ENCODE measurements at regions not wholly inside any gene's neighbourhood (a gene's known extent, or its start where the extent isn't known, plus 50 kb on each side); places are given as distances from the start of the nearest gene placed in this dataset.

DNA sequence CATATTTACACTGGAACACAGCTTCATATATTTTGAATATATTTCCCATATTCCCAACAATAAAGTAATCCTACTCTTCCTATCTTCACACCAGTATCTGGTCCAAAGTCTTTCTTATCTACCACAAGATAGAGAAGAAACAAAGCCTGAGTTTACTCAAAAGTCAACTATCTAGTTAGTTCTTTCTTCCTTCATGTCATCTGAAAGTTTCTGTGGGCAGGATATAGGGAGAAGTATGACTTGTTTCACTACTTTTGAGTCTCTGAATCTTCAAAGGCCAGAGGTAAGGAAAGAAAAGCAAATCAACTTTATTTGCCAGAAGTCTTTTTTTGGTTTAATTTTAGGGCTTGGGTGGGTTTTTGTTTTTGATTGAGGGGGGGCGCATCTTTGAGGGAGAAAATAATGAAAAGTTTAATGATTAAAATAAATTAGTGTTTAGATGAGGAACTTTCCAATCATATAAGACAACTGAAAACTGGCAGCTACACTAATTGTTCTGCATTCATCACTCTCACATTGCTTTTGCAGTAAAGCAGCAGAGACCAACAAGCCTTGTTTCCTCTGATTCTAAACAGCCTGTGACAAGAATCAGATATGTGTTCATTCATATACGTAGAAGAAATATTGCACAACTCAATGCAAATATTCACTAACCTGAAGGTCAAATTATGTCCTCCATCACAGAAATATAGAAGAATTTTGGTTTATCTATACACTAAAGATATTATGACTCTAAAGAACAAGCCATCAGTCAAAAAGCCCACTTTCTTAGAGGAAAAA, 421.4 kb downstream of the SHQ1 start:
- peak in 1 of 3 donors; percentile 27 for DNase-seq

DNA sequence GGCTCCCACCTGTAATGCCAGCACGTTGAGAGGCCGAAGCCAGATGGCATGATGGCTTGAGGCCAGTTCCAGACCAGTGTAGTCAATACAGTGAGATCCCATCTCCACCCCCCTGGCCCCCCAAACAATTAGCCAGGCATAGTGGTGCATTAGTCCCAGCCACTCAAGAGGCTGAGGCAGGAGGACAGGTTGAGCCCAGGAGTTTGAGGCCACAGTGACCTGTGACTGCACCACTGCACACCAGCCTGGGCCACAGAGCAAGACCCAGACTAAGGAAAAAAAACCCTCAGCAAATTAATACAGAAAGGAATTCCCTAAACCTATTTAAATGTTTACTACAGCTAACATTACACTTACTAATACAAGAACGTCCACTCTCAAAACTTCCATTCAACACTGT, 424.6 kb downstream of the SHQ1 start:
- DNase-seq, result no peak

DNA sequence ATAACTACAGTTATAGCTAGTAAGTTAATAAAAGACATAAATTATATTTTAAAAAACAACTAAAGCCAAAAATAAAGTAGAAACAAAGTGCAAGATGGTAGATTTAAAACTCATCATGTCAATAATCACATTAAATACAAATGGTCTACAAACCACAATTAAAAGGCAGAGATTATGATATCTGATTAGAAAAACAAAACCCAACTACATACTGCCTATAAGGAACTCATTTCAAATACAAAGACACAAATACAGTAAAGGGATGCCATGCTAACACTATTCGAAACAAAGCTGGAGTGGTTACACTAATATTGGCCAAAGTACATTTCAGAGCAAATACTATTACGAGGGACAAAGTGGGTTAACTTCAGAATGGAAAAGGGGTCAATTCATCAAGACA, 426.5 kb downstream of the SHQ1 start:
- no peak for DNase-seq

DNA sequence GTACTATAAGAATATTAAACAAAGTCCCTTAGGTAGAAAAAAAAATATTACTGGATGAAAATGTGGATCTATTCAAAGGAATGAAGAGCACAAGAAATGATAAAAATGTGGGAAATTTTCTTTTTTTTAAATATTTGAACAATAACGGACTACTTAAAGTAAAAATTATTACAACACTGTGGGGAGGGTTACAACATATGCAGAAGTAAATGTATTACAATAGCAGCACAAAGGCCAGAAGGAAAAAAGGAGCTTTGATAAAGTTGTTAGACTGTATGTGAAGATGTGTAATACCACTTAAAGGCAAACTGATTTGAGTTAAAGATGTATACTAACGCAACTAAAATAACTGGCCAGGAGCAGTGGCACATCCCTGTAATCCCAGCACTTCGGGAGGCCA, 427.1 kb downstream of the SHQ1 start:
- peak in 2 of 3 donors; percentile 44 to 47 for DNase-seq

DNA sequence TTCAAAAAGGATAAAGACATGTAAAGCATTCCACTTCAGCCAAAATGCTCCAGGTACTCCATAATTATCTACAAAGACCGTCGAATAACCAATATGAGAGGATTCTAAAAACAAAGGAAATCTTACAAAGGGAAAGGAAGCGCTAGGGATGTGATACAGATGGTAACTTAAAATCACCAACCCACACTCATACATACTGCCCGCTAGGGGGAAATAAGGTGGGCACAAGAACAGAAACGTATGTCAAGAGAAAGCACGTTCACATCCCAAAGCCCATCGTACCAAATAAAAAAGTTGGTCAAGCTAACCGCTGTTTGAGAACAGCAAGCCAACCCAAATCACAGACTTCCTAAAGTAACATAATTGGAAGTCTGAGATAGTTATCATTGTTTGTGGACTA, 429.4 kb downstream of the SHQ1 start:
- no peak for DNase-seq

DNA sequence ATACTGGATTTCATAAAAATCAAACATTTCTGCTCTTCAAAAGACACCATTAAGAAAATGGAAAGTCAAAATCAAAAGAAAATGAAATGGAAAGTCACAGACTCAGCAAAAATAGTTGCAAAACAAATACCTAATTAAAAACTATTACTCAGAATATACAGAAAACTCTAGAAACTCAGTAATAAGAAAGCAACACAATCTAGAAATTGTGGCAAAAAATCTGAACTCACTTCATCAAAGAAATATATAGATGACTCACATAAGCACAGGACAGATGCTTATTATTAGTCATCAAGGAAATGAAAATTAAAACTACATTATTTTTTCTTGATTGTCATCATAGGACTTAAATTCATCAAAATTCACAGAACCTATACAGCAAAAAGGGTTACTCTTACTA, 430.0 kb downstream of the SHQ1 start:
- peak; percentile 13 to 78 (median 78) for DNase-seq

DNA sequence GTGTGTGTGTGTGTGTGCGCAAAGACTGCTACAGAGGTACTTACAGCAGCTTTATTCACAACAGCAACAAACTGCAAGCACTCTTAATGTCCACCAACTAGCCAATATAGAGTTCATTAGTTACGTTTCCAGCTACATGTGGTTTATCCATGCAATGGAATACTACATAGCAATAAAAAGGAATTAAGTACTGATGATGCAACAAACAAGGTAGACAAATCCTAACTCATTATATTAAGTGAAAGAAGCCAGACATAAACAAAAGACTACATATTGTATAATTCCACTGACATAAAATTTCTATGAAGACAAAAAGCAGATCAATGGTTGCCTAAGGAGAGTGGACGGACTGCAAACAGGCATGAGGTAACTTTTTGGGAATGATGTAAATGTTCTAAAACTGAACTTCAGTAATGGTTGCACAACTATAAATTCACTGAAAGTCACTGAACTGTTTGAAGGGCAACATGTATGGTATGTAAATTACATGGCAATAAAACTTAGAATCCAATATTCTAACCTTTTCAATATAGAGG, 433.7 kb downstream of the SHQ1 start:
- DNase-seq, result peak in 1 of 3 donors; percentile 32

DNA sequence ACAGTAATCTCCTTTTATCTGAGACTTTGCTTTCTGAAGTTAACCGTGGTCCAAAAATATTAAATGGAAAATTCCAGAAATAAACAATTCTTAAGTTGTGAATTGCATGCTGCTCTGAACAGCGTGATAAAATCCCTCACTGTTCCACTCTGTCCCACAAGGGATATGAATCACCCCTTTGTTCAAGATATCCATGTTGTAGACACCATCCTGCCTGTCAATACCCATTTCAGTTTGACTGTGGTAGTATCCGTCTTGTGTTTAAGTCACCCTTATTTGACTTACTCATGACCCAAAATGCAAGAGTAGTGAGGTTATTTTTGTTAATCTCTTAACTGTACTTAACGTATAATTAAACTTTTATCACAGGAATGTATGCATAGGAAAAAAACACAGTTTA, 435.0 kb downstream of the SHQ1 start:
- peak in 2 of 3 donors; percentile 17 to 45 for DNase-seq

DNA sequence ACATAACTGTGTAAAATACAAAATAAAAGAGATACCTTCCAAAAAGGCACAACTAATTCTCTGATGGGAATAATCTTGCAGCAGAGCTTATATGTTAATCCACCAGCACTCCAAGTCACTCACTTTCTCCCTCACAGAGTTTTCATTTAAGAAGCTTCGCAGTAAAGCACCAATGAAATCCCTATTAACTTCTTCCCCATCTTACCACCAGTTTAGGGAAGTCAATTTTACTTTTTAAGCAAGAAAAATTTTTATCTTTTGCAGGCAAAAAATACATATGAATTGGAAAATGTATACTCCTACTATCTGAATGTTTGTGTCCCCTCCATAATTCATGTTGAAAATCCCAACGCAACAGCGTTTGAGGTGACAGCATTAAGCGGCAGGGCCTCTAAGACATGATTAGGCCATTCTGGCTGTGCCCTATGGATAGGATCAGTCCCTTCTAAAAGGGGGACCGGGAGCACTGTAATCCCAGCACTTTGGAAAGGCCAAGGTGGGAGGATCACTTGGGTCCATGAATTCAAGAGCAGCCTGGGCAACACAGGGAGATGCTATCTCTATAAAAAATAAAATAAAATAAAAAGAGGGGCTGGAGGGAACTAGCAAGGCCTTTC, 435.8 kb downstream of the SHQ1 start:
- peak in 2 of 3 donors; percentile 16 to 43 for DNase-seq

DNA sequence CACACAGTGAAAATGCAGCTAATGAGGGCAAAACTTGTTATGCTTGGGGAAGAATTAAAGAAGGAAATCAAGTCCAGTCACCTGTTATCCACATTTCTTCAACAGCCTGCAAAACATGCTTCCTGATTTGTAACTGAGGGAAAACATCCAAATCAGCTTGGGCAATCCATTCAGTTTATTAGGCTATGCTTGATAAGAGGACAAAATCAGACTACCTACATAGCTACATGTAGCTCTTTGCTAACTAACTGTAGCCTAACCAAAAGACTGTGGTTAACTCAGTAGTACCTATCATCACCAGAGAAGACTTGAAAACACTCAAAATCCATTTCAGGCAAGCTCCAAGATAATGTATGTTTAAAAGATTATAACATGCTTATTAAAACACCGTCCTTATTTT, 436.4 kb downstream of the SHQ1 start:
- no peak for DNase-seq

DNA sequence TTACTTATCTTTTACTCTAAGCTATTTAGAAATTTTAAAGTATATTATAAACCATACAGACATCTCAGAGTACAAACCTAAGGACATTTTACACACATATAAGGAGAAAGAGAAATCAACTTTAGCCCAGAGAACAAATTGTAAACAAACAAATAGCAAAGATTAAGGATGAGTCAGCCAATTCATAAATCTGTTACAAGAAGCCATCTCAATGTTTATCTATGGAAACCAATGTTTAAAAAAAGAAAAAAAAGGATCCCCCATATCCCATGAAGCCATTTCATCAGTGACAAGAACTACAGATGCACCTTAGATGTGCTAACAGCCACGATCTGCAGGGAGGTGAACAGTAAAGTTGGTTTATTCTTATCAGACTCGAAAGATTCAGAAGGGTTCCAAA, 437.1 kb downstream of the SHQ1 start:
- DNase-seq, result no peak

DNA sequence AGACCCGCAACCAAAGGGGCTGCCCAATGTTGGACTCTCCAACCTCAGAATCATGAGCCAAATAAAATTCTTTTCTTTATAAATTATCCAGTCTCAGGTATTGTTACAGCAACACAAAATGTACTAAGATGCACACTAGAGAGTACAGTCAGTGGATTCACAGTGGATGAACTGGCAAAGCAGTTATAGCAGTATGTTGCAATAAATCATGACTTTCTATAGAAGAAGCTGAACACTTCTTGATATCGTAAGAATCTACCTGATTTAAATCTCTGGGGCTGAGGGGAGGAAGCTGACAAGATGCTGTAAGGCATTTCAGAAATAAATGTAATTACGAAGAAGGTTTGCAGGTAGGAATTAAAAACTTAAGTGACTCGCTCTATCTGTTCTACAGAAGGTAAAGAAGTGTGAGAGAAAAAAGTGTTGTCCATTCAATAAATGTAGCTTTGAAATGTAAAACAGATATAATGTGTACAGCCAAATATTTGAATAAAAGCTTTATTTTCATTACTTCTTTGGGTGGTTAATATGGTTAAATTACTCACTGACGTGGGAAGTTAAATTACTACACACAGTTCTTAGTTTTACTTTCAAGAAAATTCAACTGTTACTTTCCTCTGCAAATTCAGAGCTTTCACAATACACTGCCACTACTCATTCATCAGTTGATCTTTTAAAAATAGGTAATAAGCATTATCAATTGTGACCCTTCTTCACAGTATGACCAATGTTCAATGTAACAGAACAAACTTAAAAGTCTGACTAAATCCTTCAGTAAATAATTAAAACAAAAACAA, 439.1 kb downstream of the SHQ1 start:
- peak in 2 of 3 donors; percentile 59 to 65 for DNase-seq

DNA sequence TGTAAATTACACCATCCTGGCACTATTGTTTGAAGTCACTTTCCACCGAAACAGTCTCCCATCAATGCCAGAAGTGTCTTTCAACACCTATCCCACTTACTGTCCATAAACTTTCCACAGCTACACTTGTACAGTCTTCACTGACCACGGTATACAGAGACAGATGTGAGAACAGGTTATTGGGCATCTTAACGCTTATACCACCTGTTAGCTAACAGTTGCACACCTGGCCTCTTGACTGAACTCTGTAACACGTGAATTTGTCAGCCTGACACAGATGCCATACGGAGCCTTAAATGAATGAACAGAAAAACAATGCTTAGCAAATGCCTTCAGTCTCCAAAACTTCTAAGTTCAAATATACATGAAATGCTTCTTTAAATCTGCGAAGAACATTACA, 440.5 kb downstream of the SHQ1 start:
- no peak for DNase-seq

DNA sequence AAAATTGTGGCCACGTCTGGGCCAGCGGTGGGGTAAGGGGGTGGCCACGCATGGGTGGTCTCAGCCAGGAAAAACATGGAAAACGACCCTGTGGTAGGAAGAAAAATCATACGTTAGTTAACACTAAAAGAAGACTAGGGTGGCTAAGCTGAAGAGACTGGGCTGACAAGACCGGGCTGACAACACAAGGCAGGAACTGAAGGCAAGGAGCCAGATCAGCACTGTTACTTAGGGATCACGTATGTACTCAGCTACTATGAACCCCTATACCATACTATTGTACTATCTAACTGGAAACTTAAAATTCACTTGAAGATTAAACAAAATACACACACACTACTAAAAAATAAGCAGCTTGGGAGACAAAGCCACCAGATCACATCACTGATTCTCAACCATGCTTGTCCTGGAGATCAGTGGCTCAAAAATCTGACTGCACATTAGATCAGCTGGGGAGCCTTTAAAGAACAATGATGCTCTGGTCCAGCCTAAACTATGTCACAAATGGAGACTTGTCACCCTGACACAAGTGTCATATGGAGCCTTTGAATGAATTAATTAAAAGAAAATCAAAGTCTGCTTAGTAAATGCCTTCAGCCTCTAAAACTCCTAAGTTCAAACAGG, 442.2 kb downstream of the SHQ1 start:
- no peak for DNase-seq

DNA sequence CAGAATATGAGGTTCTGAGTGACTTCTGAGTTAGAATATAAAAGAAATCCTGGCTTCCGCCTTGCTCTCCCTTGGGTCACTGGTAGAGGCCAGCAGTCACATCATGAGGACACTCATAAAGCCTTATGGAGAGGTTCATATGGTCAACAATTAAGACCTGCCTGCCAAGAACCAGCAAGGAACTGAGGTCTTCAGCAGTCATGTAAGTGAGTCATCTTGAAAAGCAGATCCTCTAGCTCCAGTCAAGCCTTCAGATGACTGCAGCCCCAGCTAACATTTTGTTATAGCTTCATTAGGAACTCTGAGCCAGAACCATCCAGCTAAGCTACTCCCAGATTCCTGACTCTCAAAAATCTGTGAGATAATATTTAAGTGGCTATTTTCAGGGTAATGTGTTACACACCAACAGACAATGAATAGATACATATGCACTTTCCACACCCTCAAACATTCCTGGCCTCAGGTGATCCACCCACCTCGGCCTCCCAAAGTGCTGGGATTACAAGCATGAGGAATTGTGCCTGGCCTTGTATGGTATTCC, 447.2 kb downstream of the SHQ1 start:
- peak; percentile 29 to 60 (median 31) for DNase-seq

DNA sequence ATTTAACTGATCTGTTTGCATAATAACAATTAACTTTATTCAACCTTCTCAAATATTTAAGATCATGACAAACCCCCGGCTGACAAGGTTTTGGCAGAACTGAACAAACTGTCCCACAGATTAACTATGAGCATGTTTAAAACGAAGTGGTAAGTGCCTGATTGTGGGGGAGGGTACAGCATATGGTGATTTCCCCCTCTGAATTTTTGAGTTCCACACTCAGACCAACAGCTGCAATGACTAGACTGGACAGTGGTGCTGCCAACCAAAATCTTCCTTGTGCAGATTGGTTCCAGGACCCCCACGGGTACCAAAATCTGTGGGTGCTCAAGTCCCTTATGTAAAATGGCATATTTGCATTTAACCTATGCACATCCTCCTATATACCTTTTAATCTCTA, 449.5 kb downstream of the SHQ1 start:
- no peak for DNase-seq

DNA sequence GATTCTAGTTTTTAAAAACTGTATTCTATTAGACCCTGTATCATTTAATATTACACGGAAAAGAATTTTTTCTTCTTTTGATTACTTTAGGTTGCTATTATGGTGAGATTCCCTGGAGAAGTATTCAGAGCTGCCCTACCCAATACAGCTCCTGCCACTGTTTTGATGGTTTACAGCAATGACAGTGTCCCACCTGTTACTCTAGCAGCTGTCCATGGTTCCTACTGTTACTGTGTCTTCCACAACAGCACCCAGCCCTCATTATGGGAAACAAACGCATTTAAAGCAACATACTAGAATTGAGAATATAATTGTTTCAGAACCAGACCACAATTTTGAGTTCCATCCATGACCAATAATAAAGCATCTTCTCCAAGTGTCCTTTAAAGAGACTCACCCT, 450.7 kb downstream of the SHQ1 start:
- no peak for DNase-seq

DNA sequence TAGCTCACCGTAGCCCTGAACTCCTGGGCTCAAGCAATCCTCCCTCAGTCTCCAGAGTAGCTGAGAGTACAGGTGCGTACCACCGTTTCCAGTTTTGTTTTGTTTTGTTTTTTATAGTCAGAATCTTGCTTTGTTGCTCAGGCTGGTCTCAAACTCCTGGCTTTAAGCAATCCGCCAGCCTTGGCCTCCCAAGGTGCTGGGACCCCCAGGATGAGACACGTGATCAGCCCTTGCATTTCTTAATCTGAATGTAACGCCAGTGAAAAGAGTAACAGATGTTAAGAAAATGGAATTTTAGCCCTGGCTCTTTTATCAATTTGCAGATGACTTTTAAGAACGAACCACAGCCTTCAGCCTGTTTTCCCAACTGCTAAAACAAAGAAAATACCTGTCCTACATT, 451.3 kb downstream of the SHQ1 start:
- no peak for DNase-seq

DNA sequence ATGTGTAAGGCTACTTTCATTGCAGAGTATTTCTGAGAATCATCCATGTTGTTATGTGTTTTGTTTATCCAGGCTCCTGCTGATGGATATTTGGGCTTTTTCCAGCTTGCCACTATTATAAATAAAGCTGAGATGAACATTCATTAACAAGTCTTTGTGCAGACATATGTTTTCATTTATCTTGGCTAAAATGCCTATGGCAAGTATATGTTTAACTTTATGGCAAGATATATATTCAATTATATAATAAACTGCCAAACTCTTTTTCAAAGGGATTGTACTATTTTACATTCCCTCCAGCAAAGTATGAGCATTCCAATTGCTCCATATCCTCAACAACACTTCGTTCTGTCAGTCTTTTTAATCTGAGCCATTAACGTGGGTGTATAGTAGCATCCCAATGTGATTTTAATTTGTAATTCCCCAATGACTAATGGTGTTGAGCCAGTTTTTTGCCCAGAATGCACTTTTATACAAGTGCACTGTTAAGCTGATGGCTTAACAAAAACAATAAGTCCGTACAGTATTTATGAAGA, 452.4 kb downstream of the SHQ1 start:
- DNase-seq, result peak in 2 of 3 donors; percentile 65 to 68

DNA sequence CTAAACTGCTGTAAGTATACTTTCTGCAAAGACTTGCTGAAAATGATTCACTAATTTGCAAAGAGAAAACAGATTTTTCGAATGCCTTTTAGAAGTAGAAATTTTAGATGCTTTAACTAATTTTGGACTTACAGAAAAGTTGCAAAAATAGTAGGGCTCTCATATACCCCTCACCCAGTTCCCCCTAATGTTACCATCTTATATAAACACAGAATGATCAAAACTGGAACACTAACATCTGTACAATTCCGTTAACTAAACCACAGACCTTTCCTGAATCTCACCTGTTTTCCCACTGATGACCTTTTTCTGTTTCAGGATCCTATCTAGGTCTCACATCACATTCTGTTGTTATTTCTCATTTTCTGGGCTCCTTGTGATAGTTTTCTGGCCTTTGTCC, 454.8 kb downstream of the SHQ1 start:
- no peak for DNase-seq

DNA sequence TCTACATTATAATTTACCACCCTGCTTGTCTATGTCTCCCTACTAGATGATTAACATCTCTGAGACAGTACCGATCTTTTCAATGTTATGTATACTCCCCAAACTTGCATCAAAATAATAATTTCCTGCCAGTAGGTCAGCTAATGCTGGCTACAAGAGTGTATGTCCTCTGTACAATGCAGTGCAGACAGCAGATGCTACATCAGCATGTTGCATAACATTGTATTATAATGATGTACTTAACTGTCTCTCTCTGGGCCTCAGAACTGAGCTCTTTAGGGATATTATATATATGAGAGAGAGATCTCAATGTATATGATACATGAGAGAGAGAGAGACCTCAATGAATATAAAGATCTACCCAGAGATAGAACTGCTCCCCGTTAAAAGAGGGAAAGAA, 456.6 kb downstream of the SHQ1 start:
- peak in 2 of 3 donors; percentile 35 to 38 for DNase-seq

DNA sequence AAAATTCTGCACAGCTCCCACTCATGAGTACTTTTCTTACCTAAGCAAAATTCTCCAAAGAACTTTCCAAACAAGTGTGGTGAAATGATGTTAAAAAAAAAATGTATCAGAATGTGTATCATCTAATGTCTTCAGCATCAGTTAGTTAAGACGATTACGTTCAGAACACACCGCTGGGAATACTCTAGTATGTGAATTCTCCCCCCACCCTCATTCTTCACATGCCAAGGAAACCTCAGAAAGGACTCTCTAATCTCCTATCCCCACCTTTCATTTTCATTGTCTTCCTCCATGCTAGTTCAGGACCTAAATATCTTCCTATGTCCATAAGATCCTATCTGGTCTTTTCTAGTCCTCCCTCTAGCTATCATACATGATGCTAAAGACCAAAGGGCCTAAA, 457.4 kb downstream of the SHQ1 start:
- DNase-seq, result no peak

DNA sequence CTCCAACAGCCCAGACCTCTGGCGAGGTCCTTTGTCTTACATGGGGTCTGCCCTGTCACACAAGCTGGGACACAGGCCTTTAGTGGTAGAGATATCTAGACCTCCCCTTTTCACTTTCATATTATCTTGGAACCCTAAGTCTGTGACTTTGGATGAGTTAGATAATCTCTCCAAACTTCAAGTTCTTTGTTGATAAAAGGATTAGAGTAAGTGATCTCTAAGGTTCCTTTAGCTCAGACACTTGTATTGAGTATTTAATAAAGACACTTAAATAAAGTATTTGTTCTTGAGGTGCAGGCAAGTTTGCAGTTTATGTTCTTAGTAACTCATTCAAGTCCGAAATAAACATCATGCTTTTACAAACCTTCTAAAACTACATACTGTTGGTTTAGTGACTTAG, 459.6 kb downstream of the SHQ1 start:
- no peak for DNase-seq

Measured in suppressor macrophage treated with lipopolysaccharide for 1 hour (primary cell).